Astrocyte (in vitro differentiated cells and primary cell): ENCODE measurements at regions not wholly inside any gene's neighbourhood (a gene's known extent, or its start where the extent isn't known, plus 50 kb on each side); places are given as distances from the start of the nearest gene placed in this dataset.

Experiments
- CTCF ChIP-seq: IDR thresholded peaks from 2 replicates; pipeline ENCODE4 v1.5.1; 2011; ENCODE audit warnings: low read depth, mild to moderate bottlenecking, inconsistent platforms, low read length, moderate library complexity; ENCODE audit not compliant: insufficient read depth
- EZH2 ChIP-seq: IDR thresholded peaks from 2 replicates; pipeline ENCODE4 v1.6.1; 2012; ENCODE audit warnings: mild to moderate bottlenecking, low read length, inconsistent platforms; ENCODE audit not compliant: insufficient read depth

- TF ChIP-seq CTCF (no peak), EZH2 (no peak)
Observed at GRCh38 chr18:11533942-11534496, 75.4 kb upstream of the SLC35G4 start.
